Endodermal cell (in vitro differentiated cells): ENCODE measurements at regions not wholly inside any gene's neighbourhood (a gene's known extent, or its start where the extent isn't known, plus 50 kb on each side); places are given as distances from the start of the nearest gene placed in this dataset.

ENCODE experiments used
- DNase-seq: peaks from one replicate; pipeline ENCODE4 v3.0.0-alpha.2; 2017
- H3K27ac ChIP-seq: 2 replicates; pipeline ENCODE4 v1.5.1; 2013; ENCODE audit warnings: mild to moderate bottlenecking, low read depth, low read length, moderate library complexity
- H3K27me3 ChIP-seq: 2 replicates; pipeline ENCODE4 v1.6.1; 2013; ENCODE audit warnings: mild to moderate bottlenecking, low read length, moderate library complexity; ENCODE audit not compliant: insufficient read depth, control insufficient read depth, poor library complexity, severe bottlenecking
- H3K36me3 ChIP-seq: 2 replicates; pipeline ENCODE4 v1.7.0; 2013; ENCODE audit warnings: mild to moderate bottlenecking, low read length, moderate library complexity; ENCODE audit not compliant: control insufficient read depth, insufficient read depth
- H3K4me1 ChIP-seq: one replicate; pipeline ENCODE4 v1.7.0; 2013; ENCODE audit warnings: low read length; ENCODE audit not compliant: control insufficient read depth, insufficient read depth
- H3K4me3 ChIP-seq: 2 replicates; pipeline ENCODE4 v1.5.1; 2013; ENCODE audit warnings: mild to moderate bottlenecking, low read length, moderate library complexity
- H3K9ac ChIP-seq: 2 replicates; pipeline ENCODE4 v1.6.1; 2013; ENCODE audit warnings: mild to moderate bottlenecking, low read length, moderate library complexity; ENCODE audit not compliant: poor library complexity, severe bottlenecking; ENCODE audit errors: extremely low read depth
- H3K9me3 ChIP-seq: 2 replicates; pipeline ENCODE4 v1.6.1; 2013; ENCODE audit warnings: mild to moderate bottlenecking, low read length, moderate library complexity; ENCODE audit not compliant: control insufficient read depth
- H3K27ac Mint-ChIP-seq: 2 replicates; pipeline ENCODE4 v1.8.0; 2020; ENCODE audit warnings: mixed read lengths
- H3K27me3 Mint-ChIP-seq: 2 replicates; pipeline ENCODE4 v1.8.0; 2021; ENCODE audit warnings: mild to moderate bottlenecking, mixed read lengths; ENCODE audit not compliant: insufficient read depth
- H3K36me3 Mint-ChIP-seq: 2 replicates; pipeline ENCODE4 v1.8.0; 2020; ENCODE audit warnings: low read depth, mixed read lengths
- H3K4me1 Mint-ChIP-seq: 2 replicates; pipeline ENCODE4 v1.8.0; 2020; ENCODE audit warnings: mixed read lengths
- H3K4me3 Mint-ChIP-seq: 2 replicates; pipeline ENCODE4 v1.8.0; 2020; ENCODE audit warnings: mild to moderate bottlenecking, moderate library complexity, mixed read lengths
- H3K9me3 Mint-ChIP-seq: 2 replicates; pipeline ENCODE4 v1.8.0; 2020; ENCODE audit warnings: mild to moderate bottlenecking, mixed read lengths
- WGBS, 2 experiments: methylation state at CpG; one replicate each; pipeline versions ENCODE4 v1.1.5 to v1.1.7; 2013; ENCODE audit warnings: missing lambda C conversion rate in 2 of 2, mixed read lengths in 1 of 2; ENCODE audit not compliant: insufficient coverage in 1 of 2, insufficient read length in 1 of 2; 5-methylcytosine and 5-hydroxymethylcytosine counted together
- TF ChIP-seq, protein P1 (sequence below): fragments of 200-600 bp; sonication (generic); conservative IDR thresholded peaks from 2 replicates; pipeline ENCODE4 v1.5.0; 2021; ENCODE audit warnings: antibody characterized with exemption, mild to moderate bottlenecking

DNA sequence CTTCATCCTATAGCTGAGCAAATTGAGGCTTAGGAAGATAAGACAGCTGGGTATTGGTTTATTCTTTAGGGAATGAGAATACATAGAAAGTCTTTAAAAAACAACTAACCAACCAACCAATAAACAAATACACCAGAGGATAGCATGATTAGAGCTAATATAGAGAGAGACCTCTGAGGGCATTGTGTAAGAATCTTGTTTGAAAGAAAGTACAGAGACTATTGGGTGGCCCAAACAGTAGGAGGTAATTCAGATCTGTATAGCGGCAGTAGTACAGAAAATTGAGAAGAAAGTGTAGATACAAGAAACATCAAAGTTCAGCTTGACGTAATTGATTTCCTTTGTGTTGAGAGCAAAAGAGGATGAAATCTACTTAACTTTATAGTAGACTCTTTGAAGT is 1951.0 kb upstream of the ADGRL3 start:
- DNase-seq: no peak
- H3K9me3 Mint-ChIP-seq: no peaks in the 10 kb centered on the region

DNA sequence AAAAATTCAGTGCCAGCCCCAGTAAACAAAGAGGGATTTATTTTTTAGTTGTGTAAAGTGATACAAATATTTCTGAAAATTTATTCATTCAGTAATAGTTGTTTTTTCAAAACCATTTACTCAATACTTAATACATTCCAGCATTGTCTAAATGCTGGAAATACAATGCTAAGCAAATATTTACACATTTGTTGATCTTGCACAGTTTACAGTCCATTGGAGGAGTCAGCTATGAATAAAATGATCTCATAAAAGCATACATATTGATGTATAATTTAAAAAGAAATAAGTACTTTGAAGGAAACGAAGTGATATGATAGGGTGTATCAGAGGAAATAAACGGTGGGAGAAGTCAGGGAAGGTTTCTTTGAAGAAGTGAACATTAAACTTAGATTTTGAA is 1942.1 kb upstream of the ADGRL3 start:
- no peak overlapping the region for H3K9ac ChIP-seq
- Mint-ChIP-seq H3K4me1 (no peaks in the 10 kb centered on the region), H3K36me3 (no peaks in the 10 kb centered on the region), H3K4me3 (no peak overlapping the region), H3K9me3 (no peaks in the 10 kb centered on the region), H3K27me3 (no peaks in the 10 kb centered on the region), H3K27ac (no peak overlapping the region)
- TF ChIP-seq, protein P1, sequence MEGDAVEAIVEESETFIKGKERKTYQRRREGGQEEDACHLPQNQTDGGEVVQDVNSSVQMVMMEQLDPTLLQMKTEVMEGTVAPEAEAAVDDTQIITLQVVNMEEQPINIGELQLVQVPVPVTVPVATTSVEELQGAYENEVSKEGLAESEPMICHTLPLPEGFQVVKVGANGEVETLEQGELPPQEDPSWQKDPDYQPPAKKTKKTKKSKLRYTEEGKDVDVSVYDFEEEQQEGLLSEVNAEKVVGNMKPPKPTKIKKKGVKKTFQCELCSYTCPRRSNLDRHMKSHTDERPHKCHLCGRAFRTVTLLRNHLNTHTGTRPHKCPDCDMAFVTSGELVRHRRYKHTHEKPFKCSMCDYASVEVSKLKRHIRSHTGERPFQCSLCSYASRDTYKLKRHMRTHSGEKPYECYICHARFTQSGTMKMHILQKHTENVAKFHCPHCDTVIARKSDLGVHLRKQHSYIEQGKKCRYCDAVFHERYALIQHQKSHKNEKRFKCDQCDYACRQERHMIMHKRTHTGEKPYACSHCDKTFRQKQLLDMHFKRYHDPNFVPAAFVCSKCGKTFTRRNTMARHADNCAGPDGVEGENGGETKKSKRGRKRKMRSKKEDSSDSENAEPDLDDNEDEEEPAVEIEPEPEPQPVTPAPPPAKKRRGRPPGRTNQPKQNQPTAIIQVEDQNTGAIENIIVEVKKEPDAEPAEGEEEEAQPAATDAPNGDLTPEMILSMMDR: no peak
- H3K9me3 ChIP-seq: no peaks in the 10 kb centered on the region
- H3K4me1 ChIP-seq: no peaks in the 10 kb centered on the region
- no peaks in the 10 kb centered on the region for H3K27me3 ChIP-seq
- 93% methylated on average over 2 of the region's 2 CpGs; no CpG with 5 or more reads in 1 of the 2 experiments for WGBS, 2 experiments
- H3K36me3 ChIP-seq: no peaks in the 10 kb centered on the region
- no peak for DNase-seq
- no peak overlapping the region for H3K27ac ChIP-seq
- no peak overlapping the region for H3K4me3 ChIP-seq

More for the DNA sequence above, 1951.0 kb upstream of the ADGRL3 start:
- Mint-ChIP-seq H3K4me1 (no peaks in the 10 kb centered on the region), H3K27ac (no peak overlapping the region), H3K4me3 (no peak overlapping the region), H3K36me3 (no peaks in the 10 kb centered on the region), H3K27me3 (no peaks in the 10 kb centered on the region)
- TF ChIP-seq, protein P1: no peak
- WGBS, 2 experiments: 45% methylated on average over 2 of the region's 2 CpGs
- no peak overlapping the region for H3K27ac ChIP-seq
- no peaks in the 10 kb centered on the region for H3K36me3 ChIP-seq
- no peaks in the 10 kb centered on the region for H3K9me3 ChIP-seq
- H3K9ac ChIP-seq: no peak overlapping the region
- no peak overlapping the region for H3K4me3 ChIP-seq
- no peaks in the 10 kb centered on the region for H3K27me3 ChIP-seq
- H3K4me1 ChIP-seq: no peaks in the 10 kb centered on the region

DNA sequence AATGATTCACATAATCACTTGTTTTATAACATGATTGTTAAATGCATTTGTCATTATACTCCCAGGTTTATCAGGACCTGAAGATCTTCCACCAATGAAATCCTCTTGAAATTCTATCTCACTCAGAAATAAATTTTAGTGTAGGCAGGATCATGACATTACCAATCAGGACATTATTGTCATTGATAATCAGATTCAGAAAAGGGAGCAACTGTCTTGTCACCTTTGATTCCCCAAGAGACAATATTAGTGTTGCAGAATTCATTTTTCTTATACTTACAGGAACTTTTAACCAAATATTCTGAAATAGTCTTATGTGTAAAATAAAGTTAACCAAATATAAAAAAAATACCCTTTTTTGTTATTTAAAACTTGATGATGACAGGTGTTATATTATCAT is 1892.5 kb upstream of the ADGRL3 start:
- Mint-ChIP-seq H3K9me3 (peaks cover 1% of the 10 kb centered on the region), H3K27ac (no peak overlapping the region)
- H3K27ac ChIP-seq: no peak overlapping the region

More for the DNA sequence above, 1892.5 kb upstream of the ADGRL3 start:
- Histone ChIP-seq H3K4me3 (no peak overlapping the region), H3K36me3 (no peaks in the 10 kb centered on the region), H3K9me3 (no peaks in the 10 kb centered on the region), H3K27me3 (no peaks in the 10 kb centered on the region), H3K9ac (no peak overlapping the region), H3K4me1 (no peaks in the 10 kb centered on the region)
- no peaks in the 10 kb centered on the region for H3K36me3 Mint-ChIP-seq
- no peaks in the 10 kb centered on the region for H3K27me3 Mint-ChIP-seq
- H3K4me3 Mint-ChIP-seq: no peak overlapping the region
- DNase-seq: no peak
- TF ChIP-seq, protein P1: no peak
- H3K4me1 Mint-ChIP-seq: peaks cover 5% of the 10 kb centered on the region
